Fibroblast of lung (primary cell): ENCODE measurements at regions not wholly inside any gene's neighbourhood (a gene's known extent, or its start where the extent isn't known, plus 50 kb on each side); places are given as distances from the start of the nearest gene placed in this dataset.

Experiments used
- EZH2 ChIP-seq: IDR thresholded peaks from 2 replicates; pipeline ENCODE4 v1.5.1; 2012; ENCODE audit warnings: low read length, control low read depth, mild to moderate bottlenecking; ENCODE audit errors: missing control alignments
- TF ChIP-seq, protein P1 (sequence below), 2 donors: IDR thresholded peaks in 1 of 2; conservative IDR thresholded peaks in 1 of 2; 1 replicate in 1 of 2; 2 replicates in 1 of 2; pipeline ENCODE4 v1.5.1; 2011 to 2012; ENCODE audit warnings: low read length in 2 of 2, control low read depth in 1 of 2, inconsistent platforms in 1 of 2, low read depth in 1 of 2, mild to moderate bottlenecking in 1 of 2

DNA sequence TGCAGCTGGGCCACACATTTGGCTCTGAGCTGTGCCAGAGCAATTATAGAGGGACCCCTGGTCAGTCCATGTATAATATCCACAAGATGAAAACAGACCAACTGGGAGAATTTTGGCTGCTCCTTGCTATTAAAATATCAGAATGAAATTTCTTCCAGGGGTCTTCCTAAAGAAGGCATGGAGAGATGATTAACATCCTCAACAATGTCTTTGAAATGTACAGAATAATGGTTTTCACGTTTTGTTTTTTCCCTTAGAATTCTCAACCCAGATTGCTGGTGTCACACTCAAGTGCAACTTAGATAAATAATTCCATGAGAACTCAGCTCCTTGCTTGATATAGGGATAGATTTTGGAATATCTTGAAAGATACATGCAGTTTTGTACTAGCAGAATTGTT, 148.3 kb upstream of the SLC24A2 start:
- TF ChIP-seq, protein P1, sequence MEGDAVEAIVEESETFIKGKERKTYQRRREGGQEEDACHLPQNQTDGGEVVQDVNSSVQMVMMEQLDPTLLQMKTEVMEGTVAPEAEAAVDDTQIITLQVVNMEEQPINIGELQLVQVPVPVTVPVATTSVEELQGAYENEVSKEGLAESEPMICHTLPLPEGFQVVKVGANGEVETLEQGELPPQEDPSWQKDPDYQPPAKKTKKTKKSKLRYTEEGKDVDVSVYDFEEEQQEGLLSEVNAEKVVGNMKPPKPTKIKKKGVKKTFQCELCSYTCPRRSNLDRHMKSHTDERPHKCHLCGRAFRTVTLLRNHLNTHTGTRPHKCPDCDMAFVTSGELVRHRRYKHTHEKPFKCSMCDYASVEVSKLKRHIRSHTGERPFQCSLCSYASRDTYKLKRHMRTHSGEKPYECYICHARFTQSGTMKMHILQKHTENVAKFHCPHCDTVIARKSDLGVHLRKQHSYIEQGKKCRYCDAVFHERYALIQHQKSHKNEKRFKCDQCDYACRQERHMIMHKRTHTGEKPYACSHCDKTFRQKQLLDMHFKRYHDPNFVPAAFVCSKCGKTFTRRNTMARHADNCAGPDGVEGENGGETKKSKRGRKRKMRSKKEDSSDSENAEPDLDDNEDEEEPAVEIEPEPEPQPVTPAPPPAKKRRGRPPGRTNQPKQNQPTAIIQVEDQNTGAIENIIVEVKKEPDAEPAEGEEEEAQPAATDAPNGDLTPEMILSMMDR (conservative IDR thresholded peaks at IDR 0.05 in 1 of 2, IDR thresholded peaks at IDR 0.05 in 1 of 2; ENCODE audit: low read depth in 1 of 2, low read length in 2 of 2), result no peak
- no peak for TF ChIP-seq EZH2
